ENCODE measurements at regions not wholly inside any gene's neighbourhood (a gene's known extent, or its start where the extent isn't known, plus 50 kb on each side); places are given as distances from the start of the nearest gene placed in this dataset.

GRCh38 chr20:43294031-43294430 lies 104.3 kb upstream of the PTPRT start:
- TF ChIP-seq POLR2A (IDR thresholded peaks at IDR 0.05; ENCODE audit: low read length) (no peak), GATA1 (IDR thresholded peaks at IDR 0.05; ENCODE audit: low read depth, low read length) (no peak)

All from erythroblast (primary cell).